Testis (tissue), 2 donors: ENCODE measurements at regions not wholly inside any gene's neighbourhood (a gene's known extent, or its start where the extent isn't known, plus 50 kb on each side); places are given as distances from the start of the nearest gene placed in this dataset.

ENCODE experiments used
- CTCF ChIP-seq, 3 experiments: fragments of 450-650 bp in 2 of 3; fragments of 200-600 bp in 1 of 3; sonication (generic) in 1 of 3; IDR thresholded peaks; one replicate each; pipeline ENCODE4 v1.5.1; 2016 to 2019; ENCODE audit warnings: antibody characterized with exemption in 3 of 3, mild to moderate bottlenecking in 2 of 3, moderate library complexity in 1 of 3
- POLR2A ChIP-seq: fragments of 450-650 bp; IDR thresholded peaks from one replicate; pipeline ENCODE4 v1.6.1; 2017; ENCODE audit warnings: antibody characterized with exemption, mild to moderate bottlenecking, moderate library complexity

GRCh38 chr13:88142653-88143052 is 471.5 kb downstream of the SLITRK5 start:
- TF ChIP-seq CTCF (IDR thresholded peaks at IDR 0.05) (no peak), POLR2A (no peak)
